Esophagus squamous epithelium (tissue), 4 donors: ENCODE measurements at regions not wholly inside any gene's neighbourhood (a gene's known extent, or its start where the extent isn't known, plus 50 kb on each side); places are given as distances from the start of the nearest gene placed in this dataset.

Experiments
- POLR2A ChIP-seq, 4 donors: fragments of 450-650 bp; IDR thresholded peaks; one replicate each; pipeline ENCODE4 v1.6.1; 2017; ENCODE audit warnings: antibody characterized with exemption in 4 of 4, mild to moderate bottlenecking in 4 of 4, moderate library complexity in 3 of 4
- TF ChIP-seq, protein P1 (sequence below), 6 experiments: fragments of 450-650 bp in 4 of 6; fragments of 200-600 bp in 2 of 6; sonication (generic) in 2 of 6; IDR thresholded peaks; one replicate each; pipeline ENCODE4 v1.5.1; 2016 to 2019; ENCODE audit warnings: antibody characterized with exemption in 6 of 6, mild to moderate bottlenecking in 4 of 6, moderate library complexity in 4 of 6

DNA sequence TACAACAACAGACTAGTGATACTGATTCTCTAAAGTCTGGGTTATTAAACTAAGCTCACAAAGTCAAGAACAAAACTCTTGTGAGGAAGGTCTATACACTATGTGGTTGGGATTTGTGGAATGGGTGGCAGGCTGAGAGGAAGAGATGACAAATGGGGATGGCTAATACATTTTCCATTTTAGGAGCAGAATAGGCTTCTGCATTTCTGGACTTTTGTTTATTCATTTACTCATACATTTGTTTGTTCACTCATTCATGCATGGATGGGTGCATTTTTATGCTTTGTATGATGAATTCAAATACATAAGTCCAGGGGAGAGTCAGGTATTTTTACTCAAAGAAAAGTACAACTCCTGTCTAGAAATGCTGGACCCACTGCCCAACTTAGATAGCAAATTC lies 637.4 kb upstream of the CDH2 start:
- TF ChIP-seq, protein P1, sequence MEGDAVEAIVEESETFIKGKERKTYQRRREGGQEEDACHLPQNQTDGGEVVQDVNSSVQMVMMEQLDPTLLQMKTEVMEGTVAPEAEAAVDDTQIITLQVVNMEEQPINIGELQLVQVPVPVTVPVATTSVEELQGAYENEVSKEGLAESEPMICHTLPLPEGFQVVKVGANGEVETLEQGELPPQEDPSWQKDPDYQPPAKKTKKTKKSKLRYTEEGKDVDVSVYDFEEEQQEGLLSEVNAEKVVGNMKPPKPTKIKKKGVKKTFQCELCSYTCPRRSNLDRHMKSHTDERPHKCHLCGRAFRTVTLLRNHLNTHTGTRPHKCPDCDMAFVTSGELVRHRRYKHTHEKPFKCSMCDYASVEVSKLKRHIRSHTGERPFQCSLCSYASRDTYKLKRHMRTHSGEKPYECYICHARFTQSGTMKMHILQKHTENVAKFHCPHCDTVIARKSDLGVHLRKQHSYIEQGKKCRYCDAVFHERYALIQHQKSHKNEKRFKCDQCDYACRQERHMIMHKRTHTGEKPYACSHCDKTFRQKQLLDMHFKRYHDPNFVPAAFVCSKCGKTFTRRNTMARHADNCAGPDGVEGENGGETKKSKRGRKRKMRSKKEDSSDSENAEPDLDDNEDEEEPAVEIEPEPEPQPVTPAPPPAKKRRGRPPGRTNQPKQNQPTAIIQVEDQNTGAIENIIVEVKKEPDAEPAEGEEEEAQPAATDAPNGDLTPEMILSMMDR (IDR thresholded peaks at IDR 0.05) = no peak
- no peak for TF ChIP-seq POLR2A (IDR thresholded peaks at IDR 0.05)
